HG03520 (cell line): ENCODE measurements at regions not wholly inside any gene's neighbourhood (a gene's known extent, or its start where the extent isn't known, plus 50 kb on each side); places are given as distances from the start of the nearest gene placed in this dataset.
A peak's percentile ranks its signal among the peaks of the same experiment; 100 is the strongest.

ENCODE experiments used
- ATAC-seq: cut with Tn5 transposase; IDR thresholded peaks from one replicate; pipeline ENCODE4 v1.9.1; 2021; ENCODE audit warnings: mild to moderate bottlenecking, moderate library complexity; ENCODE audit not compliant: unreplicated experiment

DNA sequence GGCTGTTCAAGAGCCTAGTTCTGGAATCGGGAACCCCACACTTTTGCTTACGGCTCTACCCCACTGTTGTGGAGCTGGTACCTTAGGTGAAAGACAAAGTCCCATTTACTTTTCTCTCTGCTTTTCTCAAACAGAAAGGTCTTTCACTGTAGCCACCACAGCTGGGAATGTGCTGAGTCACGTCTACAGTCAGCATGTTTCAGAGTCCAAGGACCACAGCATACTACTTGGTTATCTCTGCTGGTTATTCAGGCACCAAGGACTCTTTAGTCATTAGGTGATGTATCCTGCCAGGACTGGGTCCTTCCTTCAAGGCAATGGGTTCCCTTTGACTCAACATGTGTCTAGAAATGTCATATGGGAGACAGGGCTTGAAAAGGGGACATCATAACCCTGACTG lies 266.8 kb upstream of the STEAP1 start:
- no peak for ATAC-seq

DNA sequence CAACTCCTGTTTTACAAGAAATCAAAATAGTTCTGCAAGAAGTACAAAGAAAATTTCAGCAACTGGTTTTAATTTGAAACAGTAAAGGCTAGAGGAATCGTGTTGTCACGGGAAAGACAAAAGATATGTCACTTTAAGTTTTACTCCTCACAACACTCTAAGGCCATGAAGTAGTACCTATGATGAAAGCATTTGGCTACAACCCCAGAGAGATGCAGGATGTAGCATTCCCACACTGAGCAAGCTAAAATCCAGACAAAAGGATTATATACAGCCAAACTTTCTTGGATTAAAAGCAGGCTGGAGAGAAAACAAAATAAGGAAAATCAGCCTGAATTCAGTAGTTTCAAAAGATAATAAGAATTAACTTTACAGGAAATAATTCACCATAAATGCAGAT lies 245.5 kb upstream of the STEAP1 start:
- ATAC-seq = no peak

DNA sequence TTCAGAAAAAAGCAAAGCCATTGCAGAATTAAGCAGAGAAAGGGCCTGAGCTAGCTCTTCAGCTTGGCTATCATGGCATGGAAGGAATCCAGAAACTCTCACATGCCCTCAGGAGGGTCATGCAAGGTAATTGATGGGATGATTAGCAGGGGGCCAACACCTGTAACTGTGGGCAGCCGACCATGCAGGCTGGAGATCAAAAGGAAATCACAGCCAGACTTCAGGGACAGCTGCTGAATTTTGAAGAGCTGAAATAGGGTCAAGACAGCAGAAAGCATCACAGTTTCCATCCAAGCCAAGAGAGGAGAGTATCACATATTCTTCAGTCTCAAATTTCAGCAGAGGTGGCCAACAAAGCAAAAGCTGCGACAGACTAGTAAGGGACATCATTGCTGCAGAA lies 239.6 kb upstream of the STEAP1 start:
- no peak for ATAC-seq

DNA sequence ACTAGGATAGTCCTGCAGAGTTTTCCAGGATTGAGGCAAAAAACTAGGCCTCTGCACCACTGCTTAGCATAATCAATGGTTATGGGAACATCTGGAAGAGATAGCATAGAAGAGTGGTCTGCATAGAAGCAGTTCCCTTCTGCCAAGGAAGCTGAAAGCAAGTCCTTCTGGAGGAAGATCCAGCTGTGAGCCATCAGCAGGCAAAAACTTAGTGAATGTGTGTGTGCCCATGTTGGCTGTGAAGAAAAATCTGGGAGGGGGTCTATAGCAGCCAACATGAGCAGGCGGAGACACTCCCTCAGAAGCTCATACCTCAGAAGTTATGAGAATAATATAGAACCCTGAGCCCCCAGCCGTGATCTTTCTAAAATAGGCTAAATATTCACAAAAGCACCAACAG lies 228.1 kb upstream of the STEAP1 start:
- no peak for ATAC-seq

DNA sequence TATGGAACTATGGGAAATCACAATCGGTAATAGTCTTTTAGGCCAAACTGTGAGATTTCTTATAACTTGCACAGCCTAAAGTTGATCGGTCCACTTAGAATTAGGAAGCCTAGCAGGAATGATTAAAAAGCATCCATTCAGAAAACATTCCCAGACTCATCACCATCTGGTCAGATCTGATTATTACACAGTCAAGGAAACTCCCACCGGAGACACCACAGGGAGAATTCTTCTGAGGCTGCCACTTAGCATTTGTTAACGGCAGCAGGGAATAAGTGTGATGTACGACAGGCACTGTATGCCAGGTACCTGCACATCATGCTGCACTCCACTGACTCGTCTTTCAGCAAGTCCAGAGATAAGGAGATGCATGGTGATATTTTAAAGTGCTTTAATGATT lies 227.6 kb upstream of the STEAP1 start:
- no peak for ATAC-seq

DNA sequence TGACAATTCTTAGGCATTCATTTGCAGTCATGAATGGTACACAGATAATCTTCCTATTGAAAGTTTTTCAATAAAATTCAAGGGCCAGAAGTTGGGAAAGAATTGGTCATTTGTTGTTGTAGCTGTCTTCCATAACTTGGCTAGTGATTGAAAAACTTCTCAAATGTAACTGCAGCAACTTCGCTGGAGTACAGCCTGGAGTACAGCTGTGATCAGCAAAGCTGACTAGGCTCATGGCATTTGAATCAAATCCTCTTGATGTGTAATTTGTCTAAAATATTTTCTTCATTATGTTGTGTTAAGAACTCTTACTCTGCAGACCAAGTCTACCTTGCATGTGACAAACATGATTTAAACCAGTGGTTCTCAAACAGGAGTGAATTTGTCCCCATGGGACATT lies 226.5 kb upstream of the STEAP1 start:
- ATAC-seq = no peak

DNA sequence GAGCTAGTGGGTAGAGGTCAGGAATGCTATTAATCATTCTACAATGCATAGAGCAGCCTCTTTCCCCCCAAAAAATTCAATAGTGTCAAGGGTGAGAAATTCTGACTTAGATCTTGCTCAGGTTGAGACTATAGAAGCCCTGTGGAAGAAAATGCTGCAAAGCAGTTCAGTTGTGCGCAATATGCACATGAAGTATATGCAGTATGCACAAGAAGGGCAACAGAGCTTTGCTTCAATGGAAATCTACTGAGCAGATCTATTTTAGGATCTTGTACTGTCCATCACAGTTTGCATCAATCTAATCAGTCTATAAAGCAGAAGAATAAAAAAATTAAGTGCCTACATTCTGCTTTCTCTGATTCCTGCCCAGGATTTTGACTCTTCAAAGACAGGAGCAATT lies 225.8 kb upstream of the STEAP1 start:
- no peak for ATAC-seq

DNA sequence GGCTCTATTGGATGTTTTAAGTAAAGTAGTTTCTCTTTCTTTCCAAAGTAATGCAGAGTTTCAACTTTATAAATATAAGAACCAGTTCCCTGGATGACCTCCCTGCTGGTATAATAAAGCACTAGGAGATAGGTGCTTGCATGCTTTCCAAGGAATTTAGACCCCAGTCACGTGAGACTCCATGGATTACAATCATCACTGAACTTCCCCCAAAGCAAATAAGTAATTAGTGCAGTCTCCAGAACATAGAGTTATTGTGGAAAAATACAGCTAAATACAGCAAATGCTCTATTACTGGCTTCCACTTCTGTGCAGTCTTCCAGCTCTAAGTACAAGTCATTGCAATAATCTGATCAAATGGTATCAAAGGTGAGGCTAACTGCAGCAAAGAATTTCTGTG lies 220.2 kb upstream of the STEAP1 start:
- no peak for ATAC-seq

DNA sequence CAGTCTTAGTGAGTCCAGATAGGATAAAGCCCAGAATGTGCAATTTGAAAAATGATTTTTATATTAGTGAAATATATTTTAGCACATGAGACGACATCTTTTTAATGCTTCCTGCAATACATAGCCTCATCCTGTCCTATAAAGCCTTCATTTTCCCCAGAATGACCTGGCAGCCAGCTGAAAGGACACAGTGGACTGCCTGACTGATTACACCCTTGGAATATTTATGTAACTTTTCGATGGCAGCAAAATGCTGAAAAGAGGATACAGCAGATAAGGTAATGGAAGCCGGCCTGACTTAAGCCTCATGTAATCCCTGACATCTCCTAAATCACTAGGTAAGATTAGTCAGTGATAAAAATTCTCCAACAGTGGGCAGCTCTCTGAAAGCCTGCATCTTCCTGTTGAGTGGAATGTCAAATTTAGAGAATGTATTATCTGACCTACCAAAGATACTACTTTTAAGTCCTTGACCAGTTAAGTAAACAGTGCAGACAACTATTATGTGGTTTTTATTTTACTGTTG lies 210.7 kb upstream of the STEAP1 start:
- no peak for ATAC-seq

DNA sequence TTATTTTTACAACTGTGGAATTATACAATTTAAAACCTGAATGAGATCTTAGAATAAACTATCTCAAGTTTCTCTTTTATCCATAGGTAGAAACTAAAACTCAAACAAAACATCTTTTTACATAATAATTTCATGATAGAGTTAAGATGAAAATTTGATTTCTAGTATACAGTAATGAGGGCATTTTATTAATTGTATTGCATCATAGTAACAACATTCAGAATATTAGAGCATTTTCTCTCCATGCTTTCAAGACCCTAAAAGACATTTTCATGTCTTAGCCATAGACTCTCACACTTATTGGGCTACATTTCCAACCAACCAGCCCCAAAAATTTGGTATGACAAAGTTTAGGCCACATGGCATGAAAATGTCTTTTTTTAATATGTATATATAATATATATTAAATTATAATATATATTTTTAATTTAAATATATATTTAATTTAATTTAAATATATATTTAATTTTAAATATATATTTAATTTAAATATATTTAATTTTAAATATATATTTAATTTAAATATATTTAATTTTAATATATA lies 195.7 kb upstream of the STEAP1 start:
- no peak for ATAC-seq

DNA sequence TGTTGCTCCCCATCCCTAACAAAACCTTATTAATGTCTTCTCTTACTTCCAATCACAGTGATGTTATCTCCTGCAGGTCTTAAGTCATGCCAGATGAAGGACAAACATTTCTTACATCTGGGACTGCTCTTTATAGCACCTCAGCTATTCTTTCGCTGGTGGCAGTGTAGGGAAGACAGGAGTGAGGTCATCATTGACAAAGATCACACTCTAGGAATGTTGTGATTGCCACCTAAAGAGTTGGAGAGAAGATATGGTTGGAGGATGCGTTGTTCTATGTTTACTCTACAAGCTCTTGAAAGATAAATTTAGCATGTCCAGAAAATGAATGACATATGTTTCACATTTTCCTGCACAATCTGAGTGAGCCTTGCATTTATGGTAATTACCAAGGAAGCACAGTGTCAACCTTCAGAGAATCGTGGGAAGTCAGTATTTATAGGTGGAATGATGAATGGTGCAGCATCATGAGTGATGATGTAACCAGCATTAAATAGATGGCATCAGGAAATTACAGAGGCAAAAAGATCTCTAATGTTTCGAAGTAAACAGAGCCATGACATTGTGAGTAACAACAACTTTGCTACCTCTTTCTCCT lies 188.1 kb upstream of the STEAP1 start:
- ATAC-seq = no peak

DNA sequence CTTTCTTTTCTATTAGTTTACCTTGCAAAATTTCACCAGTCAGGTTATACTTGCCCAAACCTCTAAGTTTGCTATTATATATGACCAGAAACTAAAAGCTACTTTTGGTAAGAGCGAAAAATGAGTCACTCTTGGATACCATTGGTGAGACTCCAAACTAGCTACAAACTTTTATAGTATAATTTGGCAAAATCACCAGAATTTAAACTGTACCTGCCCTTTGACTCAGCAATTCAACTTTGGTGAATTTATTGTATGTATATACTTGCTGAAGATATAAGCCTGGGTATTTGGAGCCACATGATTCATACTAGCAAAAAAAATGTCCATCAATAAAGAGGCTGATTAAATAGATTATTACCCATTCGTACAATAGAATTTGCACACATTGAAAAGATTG lies 178.7 kb upstream of the STEAP1 start:
- no peak for ATAC-seq

DNA sequence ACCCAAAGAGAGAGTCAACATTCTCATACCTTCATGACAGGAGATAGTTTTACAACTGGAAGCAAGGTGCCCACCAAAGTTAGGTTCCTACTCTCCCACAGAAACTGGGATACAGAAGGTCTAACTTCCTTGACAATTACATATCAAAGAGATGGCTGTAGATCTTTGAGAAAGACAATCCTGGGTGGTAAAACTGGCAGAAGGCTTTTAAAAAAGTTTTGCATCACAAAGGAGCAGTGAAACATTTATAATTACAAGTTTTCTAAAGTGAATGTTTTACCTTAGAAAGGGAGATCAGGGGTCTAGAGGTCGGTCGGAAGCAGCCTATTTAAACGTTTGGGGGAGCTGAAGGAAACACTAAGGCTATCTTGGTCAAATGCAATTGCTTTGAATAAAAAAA lies 166.6 kb upstream of the STEAP1 start:
- no peak for ATAC-seq

DNA sequence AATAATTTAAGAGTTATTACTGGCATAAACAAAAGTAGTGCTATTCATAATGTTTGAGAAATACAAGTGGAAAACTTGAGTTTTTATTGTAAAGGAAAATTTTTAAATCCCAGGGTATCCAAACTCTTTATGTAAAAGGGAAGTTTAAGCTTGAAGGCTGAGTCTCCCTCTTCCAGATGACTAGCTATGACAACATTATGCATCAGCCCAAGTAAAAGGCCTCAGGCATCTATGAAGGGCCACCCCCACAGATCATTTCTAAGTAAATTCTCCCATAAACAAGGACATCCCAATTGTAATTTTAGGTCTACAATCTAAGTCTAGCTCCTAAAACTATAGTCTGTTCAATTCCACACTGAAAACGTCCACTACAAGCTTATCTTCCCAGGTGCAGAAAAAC lies 166.2 kb upstream of the STEAP1 start:
- ATAC-seq = no peak

DNA sequence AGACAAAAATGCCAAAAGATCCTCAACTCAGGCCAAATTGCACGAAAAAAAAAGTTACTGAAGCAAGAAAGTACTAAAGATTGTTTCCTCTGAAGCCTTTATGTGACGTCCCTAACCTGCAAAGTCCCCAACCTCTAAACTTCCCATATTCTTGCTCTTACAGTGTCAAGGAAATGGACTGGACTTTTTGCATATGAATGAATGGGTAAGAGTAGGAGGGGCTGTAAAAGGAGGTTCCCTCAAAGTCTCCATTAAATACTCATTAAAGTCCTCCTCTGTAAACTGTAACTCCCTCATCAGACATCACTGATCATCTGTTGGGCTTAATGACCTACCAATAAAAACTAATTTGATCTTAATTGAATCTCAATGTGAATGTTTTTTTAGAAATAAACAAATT lies 164.8 kb upstream of the STEAP1 start:
- ATAC-seq = no peak

DNA sequence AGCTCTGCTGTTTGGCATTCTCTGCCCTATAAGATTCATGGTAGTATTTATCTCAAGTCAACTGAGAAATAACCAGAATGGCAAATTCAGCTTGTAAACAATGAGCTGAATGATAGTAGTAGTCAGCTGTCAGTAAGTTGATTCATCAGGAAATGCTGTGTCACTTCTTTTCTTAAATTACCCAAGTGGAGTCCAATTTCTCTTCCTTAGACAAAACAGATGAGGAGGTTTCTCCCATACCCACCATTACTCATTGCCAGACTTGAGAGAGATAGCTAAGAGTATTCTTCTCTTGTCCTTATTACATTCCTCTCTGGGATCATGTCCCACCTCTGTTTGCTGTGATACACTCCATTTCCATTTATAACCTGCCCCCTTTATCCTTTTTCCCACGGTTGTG lies 159.8 kb upstream of the STEAP1 start:
- ATAC-seq = no peak

DNA sequence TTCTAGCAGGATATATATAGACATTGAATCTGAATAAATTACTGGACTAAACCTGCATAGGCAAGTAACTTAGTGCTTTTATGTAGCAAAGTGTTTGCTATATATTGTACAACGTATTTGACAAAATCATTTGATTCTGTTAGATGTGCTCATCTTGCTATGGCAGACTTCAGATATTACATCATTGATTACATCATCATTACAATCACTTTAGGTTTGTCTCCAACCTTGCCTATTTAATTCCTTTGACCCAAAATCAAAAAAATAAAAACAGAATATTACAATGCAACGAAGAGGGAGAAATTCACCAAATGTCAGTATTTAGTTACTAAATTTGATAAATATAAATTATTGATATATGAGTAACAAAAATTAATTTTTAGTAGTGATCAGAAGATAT lies 155.7 kb upstream of the STEAP1 start:
- no peak for ATAC-seq

DNA sequence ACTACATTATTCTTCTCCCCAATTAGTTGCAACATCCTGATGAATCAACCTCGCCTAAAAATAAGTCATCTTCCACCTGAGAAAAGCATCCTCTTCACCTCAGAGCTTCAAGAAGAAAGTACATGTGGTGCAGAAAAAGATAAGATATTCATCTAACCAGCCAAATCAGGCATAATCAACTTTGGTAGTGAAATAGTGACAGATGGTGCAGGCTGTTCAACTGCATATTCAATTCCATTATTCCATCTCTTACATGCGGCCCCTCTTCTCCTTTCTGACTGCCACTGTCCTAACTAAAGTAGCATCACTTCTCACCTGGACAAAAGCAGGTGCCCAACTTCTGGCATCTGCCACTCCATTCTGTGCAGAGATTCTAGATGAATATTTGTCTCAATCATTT lies 148.4 kb upstream of the STEAP1 start:
- no peak for ATAC-seq

DNA sequence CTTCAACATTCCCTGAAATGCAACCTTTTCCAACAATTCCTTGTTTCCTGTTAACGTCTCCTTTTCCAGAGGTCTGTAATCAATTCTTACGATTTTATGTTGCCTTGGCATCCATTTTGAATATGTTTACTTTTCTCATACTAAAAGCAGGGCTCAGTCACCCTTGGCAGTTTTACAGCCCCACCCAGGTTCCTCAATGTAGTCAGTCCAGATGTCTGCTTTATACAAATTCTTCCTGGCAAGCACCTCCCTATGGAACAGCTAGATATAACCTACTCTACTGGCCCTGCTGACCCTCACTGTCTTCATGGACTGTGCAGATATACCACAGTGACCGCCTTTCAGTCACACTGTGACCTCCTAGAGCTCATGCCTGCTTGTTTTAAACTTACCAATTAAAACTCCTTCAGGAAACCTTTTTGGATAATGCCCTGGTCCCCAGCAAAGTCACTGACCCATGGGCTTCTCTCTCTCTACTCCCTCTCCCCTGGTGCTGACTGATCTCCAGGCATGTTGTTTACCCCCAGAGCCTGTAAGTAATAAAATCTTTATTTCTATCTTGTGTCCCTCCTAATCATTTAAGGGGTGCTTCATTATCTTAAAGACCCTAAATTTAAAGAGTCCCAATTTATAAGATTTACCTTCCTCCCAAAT lies 147.1 kb upstream of the STEAP1 start:
- ATAC-seq = no peak

DNA sequence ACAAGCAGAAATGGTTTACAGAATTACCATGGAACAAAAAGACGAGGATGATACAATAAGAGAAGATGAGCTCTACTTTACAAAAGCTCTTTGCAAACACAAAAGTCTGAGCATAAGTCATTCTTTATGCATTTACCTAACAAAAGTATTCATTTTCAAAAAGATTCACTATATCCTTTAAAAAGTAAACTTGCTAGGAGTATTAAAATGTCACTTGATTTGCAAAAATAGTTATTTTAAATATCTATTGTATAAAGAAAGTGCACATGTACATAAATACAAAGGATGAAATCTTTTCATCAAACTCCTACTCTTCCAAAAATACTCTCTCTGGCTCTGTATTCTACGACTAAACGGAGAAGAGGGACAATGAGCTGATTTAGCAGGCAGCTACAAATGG lies 146.4 kb upstream of the STEAP1 start:
- ATAC-seq = no peak

DNA sequence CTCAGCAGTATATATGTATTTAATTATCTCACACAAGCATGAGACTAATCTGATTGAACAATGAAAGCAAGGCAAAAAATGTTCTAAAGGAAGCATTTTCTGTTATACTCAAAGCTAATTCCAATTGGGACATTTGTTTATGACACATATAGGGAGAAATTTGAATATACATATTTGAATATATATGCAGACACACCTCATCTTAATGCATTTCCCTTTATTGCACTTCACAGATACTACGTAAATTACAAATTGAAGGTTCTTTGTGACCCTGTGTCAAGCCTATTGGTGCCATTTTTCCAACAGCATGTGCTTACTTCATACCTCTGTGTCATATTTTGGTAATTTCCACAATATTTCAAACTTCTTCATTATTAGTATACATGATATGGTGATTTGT lies 132.1 kb upstream of the STEAP1 start:
- no peak for ATAC-seq

DNA sequence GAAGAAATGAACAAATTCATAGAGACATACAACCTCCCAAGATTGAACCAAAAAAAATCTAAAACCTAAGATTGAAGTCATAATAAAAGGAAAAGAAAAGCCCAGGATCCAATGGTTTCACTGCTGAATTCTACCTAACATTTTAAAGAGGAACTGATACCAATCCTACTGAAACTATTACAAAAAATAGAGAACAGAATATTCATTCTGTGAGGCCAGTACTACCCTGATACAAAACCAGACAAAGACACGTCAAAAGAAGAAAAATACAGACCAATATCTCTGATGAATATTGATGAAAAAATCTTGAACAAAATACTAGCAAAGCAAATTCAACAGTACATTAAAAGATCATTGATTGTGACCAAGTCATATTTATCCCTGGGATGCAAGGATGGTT lies 128.5 kb upstream of the STEAP1 start:
- peak; percentile 92 for ATAC-seq

DNA sequence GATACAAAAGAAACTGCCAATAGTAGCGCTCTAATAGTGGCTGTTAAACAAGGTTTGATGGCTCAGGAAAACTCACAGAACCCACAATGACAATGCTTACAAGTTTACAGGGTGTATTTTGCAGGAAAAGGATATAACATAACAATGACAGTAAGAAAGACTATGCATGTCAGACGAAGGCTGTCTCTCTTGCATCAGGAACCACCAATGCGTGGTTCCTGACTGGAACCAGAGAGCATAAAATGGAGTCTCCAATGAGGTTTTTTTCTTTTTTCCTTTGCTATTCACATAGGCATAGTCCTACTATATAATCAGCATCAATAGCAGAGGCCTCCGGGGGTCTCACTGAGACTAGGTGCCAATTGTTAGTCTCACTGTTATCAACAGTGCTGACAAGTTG lies 120.4 kb upstream of the STEAP1 start:
- no peak for ATAC-seq
